ENCODE measurements at regions not wholly inside any gene's neighbourhood (a gene's known extent, or its start where the extent isn't known, plus 50 kb on each side); places are given as distances from the start of the nearest gene placed in this dataset.
A peak's percentile ranks its signal among the peaks of the same experiment; 100 is the strongest.
"Not testable (repeated sequence)": the region's sequence is repeated elsewhere in the genome, so short reads cannot be mapped to it uniquely, and the experiment has no call there.

- DNase-seq, result no peak
Observed at GRCh38 chr3:157618075-157618760, 115.0 kb upstream of the VEPH1 start.

- no peak for DNase-seq
Observed at GRCh38 chr3:157614896-157615295, 111.7 kb upstream of the VEPH1 start.

- no peak for DNase-seq
Observed at GRCh38 chr3:157611536-157612076, 108.4 kb upstream of the VEPH1 start.

- DNase-seq, result no peak
Observed at GRCh38 chr3:157610876-157611535, 107.8 kb upstream of the VEPH1 start.

- no peak for DNase-seq
Observed at GRCh38 chr3:157607826-157608405, 104.7 kb upstream of the VEPH1 start.

- no peak for DNase-seq
Observed at GRCh38 chr3:157606852-157607197, 103.6 kb upstream of the VEPH1 start.

GRCh38 chr3:157606011-157606851 lies 103.0 kb upstream of the VEPH1 start:
- peak; percentile 60 for DNase-seq

GRCh38 chr3:157605356-157605755 lies 102.1 kb upstream of the VEPH1 start:
- no peak for DNase-seq

- DNase-seq, result no peak
Observed at GRCh38 chr3:157602424-157602823, 99.2 kb upstream of the VEPH1 start.

GRCh38 chr3:157595259-157595658 lies 92.0 kb upstream of the VEPH1 start:
- DNase-seq, result no peak

- no peak for DNase-seq
Observed at GRCh38 chr3:157594413-157594812, 91.2 kb upstream of the VEPH1 start.

- no peak for DNase-seq
Observed at GRCh38 chr3:157592769-157593168, 89.6 kb upstream of the VEPH1 start.

GRCh38 chr3:157590273-157590672 lies 87.1 kb upstream of the VEPH1 start:
- no peak for DNase-seq

- no peak for DNase-seq
Observed at GRCh38 chr3:157589211-157589610, 86.0 kb upstream of the VEPH1 start.

- no peak for DNase-seq
Observed at GRCh38 chr3:157588386-157589060, 85.3 kb upstream of the VEPH1 start.

GRCh38 chr3:157586293-157586692 lies 83.1 kb upstream of the VEPH1 start:
- DNase-seq, result no peak

- no peak for DNase-seq
Observed at GRCh38 chr3:157585386-157585785, 82.2 kb upstream of the VEPH1 start.

- DNase-seq, result no peak
Observed at GRCh38 chr3:157582637-157582973, 79.4 kb upstream of the VEPH1 start.

GRCh38 chr3:157581956-157582636 lies 78.9 kb upstream of the VEPH1 start:
- not testable (repeated sequence) for DNase-seq

- DNase-seq, result no peak
Observed at GRCh38 chr3:157581371-157581770, 78.2 kb upstream of the VEPH1 start.

GRCh38 chr3:157578181-157578580 lies 75.0 kb upstream of the VEPH1 start:
- DNase-seq, result no peak

GRCh38 chr3:157574531-157574930 lies 71.3 kb upstream of the VEPH1 start:
- DNase-seq, result no peak
